Upper lobe of left lung (tissue), 6 donors: ENCODE measurements at regions not wholly inside any gene's neighbourhood (a gene's known extent, or its start where the extent isn't known, plus 50 kb on each side); places are given as distances from the start of the nearest gene placed in this dataset.
"Not testable (repeated sequence)": the region's sequence is repeated elsewhere in the genome, so short reads cannot be mapped to it uniquely, and the experiment has no call there.

Experiments
- ATAC-seq, 2 donors: fragments of 200-7000 bp; cut with Tn5 transposase; one replicate each; pipeline ENCODE4 v1.9.1; 2022; ENCODE audit warnings: mild to moderate bottlenecking in 2 of 2, moderate library complexity in 2 of 2; ENCODE audit not compliant: low FRiP score in 2 of 2
- DNase-seq, 2 donors: peaks; one replicate each; pipeline ENCODE4 v3.0.0-alpha.2; 2019 to 2020
- H3K27ac ChIP-seq, 4 donors: fragments of 200-600 bp; sonication (generic); one replicate each; pipeline ENCODE4 v1.5.1; 2016 to 2019
- H3K27me3 ChIP-seq, 4 donors: fragments of 200-600 bp; sonication (generic); one replicate each; pipeline ENCODE4 v1.5.1; 2017 to 2019
- H3K36me3 ChIP-seq, 4 donors: fragments of 200-600 bp; sonication (generic); one replicate each; pipeline ENCODE4 v1.5.1; 2016 to 2019
- H3K4me1 ChIP-seq, 4 donors: fragments of 200-600 bp; sonication (generic); one replicate each; pipeline ENCODE4 v1.5.1; 2018 to 2019
- H3K4me3 ChIP-seq, 4 donors: fragments of 200-600 bp; sonication (generic); one replicate each; pipeline ENCODE4 v1.5.1; 2017 to 2019; ENCODE audit warnings: mild to moderate bottlenecking in 2 of 4, moderate library complexity in 1 of 4
- H3K9me3 ChIP-seq, 4 donors: fragments of 200-600 bp; sonication (generic); one replicate each; pipeline ENCODE4 v1.5.1; 2018 to 2019
- CTCF ChIP-seq, 6 experiments: fragments of 450-650 bp in 4 of 6; fragments of 200-600 bp in 2 of 6; sonication (generic) in 2 of 6; IDR thresholded peaks; one replicate each; pipeline ENCODE4 v1.5.1; 2016 to 2019; ENCODE audit warnings: antibody characterized with exemption in 6 of 6
- EP300 ChIP-seq, 4 donors: sonication (generic); formaldehyde crosslinking; IDR thresholded peaks; one replicate each; pipeline ENCODE4 v1.5.1; 2017; ENCODE audit warnings: antibody characterized with exemption in 4 of 4, control low read depth in 2 of 4
- POLR2A ChIP-seq, 4 donors: fragments of 450-650 bp; IDR thresholded peaks; one replicate each; pipeline ENCODE4 v1.5.1; 2016 to 2017; ENCODE audit warnings: antibody characterized with exemption in 4 of 4, mild to moderate bottlenecking in 2 of 4
- POLR2AphosphoS5 ChIP-seq, 2 donors: sonication (generic); formaldehyde crosslinking; IDR thresholded peaks; one replicate each; pipeline ENCODE4 v1.5.1; 2017; ENCODE audit warnings: antibody characterized with exemption in 2 of 2
- WGBS, 2 donors: methylation state at CpG; one replicate each; pipeline ENCODE4 v1.1.5; 2017 to 2018; 5-methylcytosine and 5-hydroxymethylcytosine counted together
- donor health status: DM: no; HTN: no; CAD: no; lungs with moderate emphysema.
- donor health status: DM: no; HTN: yes; CAD: no; lungs with severe emphysema.

- Histone ChIP-seq H3K4me1 (no peaks in the 10 kb centered on the region), H3K36me3 (no peaks in the 10 kb centered on the region), H3K27ac (no peak overlapping the region), H3K27me3 (no peaks in the 10 kb centered on the region), H3K9me3 (no peaks in the 10 kb centered on the region), H3K4me3 (no peak overlapping the region)
- ATAC-seq, result no peak
- 83 to 88% methylated on average over 11 of the region's 11 CpGs for WGBS, 2 donors
- no peak for DNase-seq
- TF ChIP-seq CTCF (IDR thresholded peaks at IDR 0.05) (no peak), EP300 (IDR thresholded peaks at IDR 0.05) (no peak), POLR2AphosphoS5 (IDR thresholded peaks at IDR 0.05) (no peak), POLR2A (IDR thresholded peaks at IDR 0.05) (no peak)
Observed at GRCh38 chr2:242065426-242065825, 195.9 kb downstream of the RTP5 start.

GRCh38 chr2:242069018-242069417 is 199.5 kb downstream of the RTP5 start:
- DNase-seq (peak in 1 of 2 donors; percentile 22), ATAC-seq (no peak)
- no peaks in the 10 kb centered on the region for H3K4me1 ChIP-seq
- no peak overlapping the region for H3K27ac ChIP-seq
- H3K36me3 ChIP-seq, result no peaks in the 10 kb centered on the region
- TF ChIP-seq POLR2A (IDR thresholded peaks at IDR 0.05) (no peak), CTCF (IDR thresholded peaks at IDR 0.05) (no peak), EP300 (IDR thresholded peaks at IDR 0.05) (no peak), POLR2AphosphoS5 (IDR thresholded peaks at IDR 0.05) (no peak)
- WGBS, 2 donors, result 94 to 96% methylated on average over 7 of the region's 7 CpGs
- no peaks in the 10 kb centered on the region for H3K9me3 ChIP-seq
- no peak overlapping the region for H3K4me3 ChIP-seq
- no peaks in the 10 kb centered on the region for H3K27me3 ChIP-seq

GRCh38 chr2:242069938-242070395 is 200.4 kb downstream of the RTP5 start:
- not testable (repeated sequence) for DNase-seq, H3K27ac ChIP-seq, H3K4me1 ChIP-seq, H3K9me3 ChIP-seq, H3K27me3 ChIP-seq, H3K4me3 ChIP-seq, H3K36me3 ChIP-seq
- ATAC-seq, result peak in 1 of 2 donors; percentile 90
- WGBS, 2 donors, result 50 to 51% methylated on average over 12 of the region's 12 CpGs

- not testable (repeated sequence) for H3K36me3 ChIP-seq, H3K27ac ChIP-seq, H3K4me3 ChIP-seq, ATAC-seq, H3K27me3 ChIP-seq, H3K4me1 ChIP-seq, H3K9me3 ChIP-seq
- 60 to 82% methylated on average over 5 to 11 of the region's 11 CpGs for WGBS, 2 donors
- DNase-seq, result peak in 1 of 2 donors; percentile 85
Observed at GRCh38 chr2:242070726-242071125, 201.2 kb downstream of the RTP5 start.

GRCh38 chr2:242071377-242071776 is 201.8 kb downstream of the RTP5 start:
- not testable (repeated sequence) for H3K4me3 ChIP-seq, DNase-seq, H3K27me3 ChIP-seq, H3K36me3 ChIP-seq, H3K4me1 ChIP-seq, H3K27ac ChIP-seq, H3K9me3 ChIP-seq, ATAC-seq
- WGBS, 2 donors, result 59 to 87% methylated on average over 6 to 7 of the region's 7 CpGs

- 85 to 96% methylated on average over 5 to 11 of the region's 11 CpGs for WGBS, 2 donors
- H3K9me3 ChIP-seq, H3K4me3 ChIP-seq, ATAC-seq, H3K27ac ChIP-seq, H3K36me3 ChIP-seq, H3K27me3 ChIP-seq, H3K4me1 ChIP-seq: not testable (repeated sequence)
- DNase-seq, result peak in 1 of 2 donors; percentile 50
Observed at GRCh38 chr2:242071936-242072335, 202.4 kb downstream of the RTP5 start.

GRCh38 chr2:242075168-242075567 is 205.6 kb downstream of the RTP5 start:
- WGBS, 2 donors, result 31 to 45% methylated on average over 2 of the region's 2 CpGs
- no peak for TF ChIP-seq POLR2A (IDR thresholded peaks at IDR 0.05)
- no peak for TF ChIP-seq CTCF (IDR thresholded peaks at IDR 0.05)
- TF ChIP-seq EP300 (IDR thresholded peaks at IDR 0.05), result no peak
- TF ChIP-seq POLR2AphosphoS5 (IDR thresholded peaks at IDR 0.05), result no peak
- Histone ChIP-seq H3K4me1 (no peaks in the 10 kb centered on the region), H3K27ac (no peak overlapping the region), H3K4me3 (no peak overlapping the region), H3K27me3 (no peaks in the 10 kb centered on the region), H3K9me3 (no peaks in the 10 kb centered on the region), H3K36me3 (no peaks in the 10 kb centered on the region)
- DNase-seq (no peak), ATAC-seq (no peak)
